MM.1S (cell line): ENCODE measurements at regions not wholly inside any gene's neighbourhood (a gene's known extent, or its start where the extent isn't known, plus 50 kb on each side); places are given as distances from the start of the nearest gene placed in this dataset.

Experiments
- EZH2 ChIP-seq: fragments of 300-600 bp; sonication (generic); optimal IDR thresholded peaks from 2 replicates; pipeline ENCODE3; 2017; ENCODE audit warnings: low read depth, mild to moderate bottlenecking, antibody characterized with exemption, low read length, mixed read lengths
- EZH2phosphoT487 ChIP-seq: fragments of 300-600 bp; sonication (generic); IDR thresholded peaks from 2 replicates; pipeline ENCODE4 v1.6.1; 2018; ENCODE audit warnings: antibody characterized with exemption, low read length
- TF ChIP-seq, protein P1 (sequence below): fragments of 300-600 bp; sonication (generic); IDR thresholded peaks from 2 replicates; pipeline ENCODE4 v1.5.1; 2016; ENCODE audit warnings: antibody characterized with exemption, low read length, mixed read lengths

DNA sequence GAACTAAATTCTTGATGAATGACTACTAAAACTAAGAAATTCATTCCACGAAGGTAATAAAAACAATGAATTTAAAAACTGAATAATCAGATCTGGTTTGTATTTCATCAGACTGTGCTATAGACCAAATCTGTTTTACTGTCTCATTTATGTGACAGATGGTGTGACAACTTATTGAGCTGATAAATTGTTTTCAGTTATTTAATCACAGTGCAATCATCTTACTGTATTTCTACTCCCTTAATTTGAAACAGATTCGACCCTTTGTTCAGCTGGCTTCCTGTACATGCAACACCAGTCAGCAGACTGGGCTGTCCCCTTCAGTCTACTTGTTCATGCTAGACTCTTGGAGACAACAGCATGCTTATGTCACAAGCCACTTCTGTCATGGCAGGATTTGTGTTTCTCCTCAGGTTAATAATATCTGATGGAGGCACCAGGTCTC, 150.9 kb downstream of the MBL2 start:
- TF ChIP-seq, protein P1, sequence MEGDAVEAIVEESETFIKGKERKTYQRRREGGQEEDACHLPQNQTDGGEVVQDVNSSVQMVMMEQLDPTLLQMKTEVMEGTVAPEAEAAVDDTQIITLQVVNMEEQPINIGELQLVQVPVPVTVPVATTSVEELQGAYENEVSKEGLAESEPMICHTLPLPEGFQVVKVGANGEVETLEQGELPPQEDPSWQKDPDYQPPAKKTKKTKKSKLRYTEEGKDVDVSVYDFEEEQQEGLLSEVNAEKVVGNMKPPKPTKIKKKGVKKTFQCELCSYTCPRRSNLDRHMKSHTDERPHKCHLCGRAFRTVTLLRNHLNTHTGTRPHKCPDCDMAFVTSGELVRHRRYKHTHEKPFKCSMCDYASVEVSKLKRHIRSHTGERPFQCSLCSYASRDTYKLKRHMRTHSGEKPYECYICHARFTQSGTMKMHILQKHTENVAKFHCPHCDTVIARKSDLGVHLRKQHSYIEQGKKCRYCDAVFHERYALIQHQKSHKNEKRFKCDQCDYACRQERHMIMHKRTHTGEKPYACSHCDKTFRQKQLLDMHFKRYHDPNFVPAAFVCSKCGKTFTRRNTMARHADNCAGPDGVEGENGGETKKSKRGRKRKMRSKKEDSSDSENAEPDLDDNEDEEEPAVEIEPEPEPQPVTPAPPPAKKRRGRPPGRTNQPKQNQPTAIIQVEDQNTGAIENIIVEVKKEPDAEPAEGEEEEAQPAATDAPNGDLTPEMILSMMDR = no peak
- TF ChIP-seq EZH2phosphoT487 (no peak), EZH2 (no peak)
